T-helper 22 cell (primary cell): ENCODE measurements at regions not wholly inside any gene's neighbourhood (a gene's known extent, or its start where the extent isn't known, plus 50 kb on each side); places are given as distances from the start of the nearest gene placed in this dataset.
"Not testable (repeated sequence)": the region's sequence is repeated elsewhere in the genome, so short reads cannot be mapped to it uniquely, and the experiment has no call there.

ENCODE experiments used
- DNase-seq: peaks from one replicate; pipeline ENCODE4 v3.0.0-alpha.2; 2020; ENCODE audit warnings: low read depth

DNA sequence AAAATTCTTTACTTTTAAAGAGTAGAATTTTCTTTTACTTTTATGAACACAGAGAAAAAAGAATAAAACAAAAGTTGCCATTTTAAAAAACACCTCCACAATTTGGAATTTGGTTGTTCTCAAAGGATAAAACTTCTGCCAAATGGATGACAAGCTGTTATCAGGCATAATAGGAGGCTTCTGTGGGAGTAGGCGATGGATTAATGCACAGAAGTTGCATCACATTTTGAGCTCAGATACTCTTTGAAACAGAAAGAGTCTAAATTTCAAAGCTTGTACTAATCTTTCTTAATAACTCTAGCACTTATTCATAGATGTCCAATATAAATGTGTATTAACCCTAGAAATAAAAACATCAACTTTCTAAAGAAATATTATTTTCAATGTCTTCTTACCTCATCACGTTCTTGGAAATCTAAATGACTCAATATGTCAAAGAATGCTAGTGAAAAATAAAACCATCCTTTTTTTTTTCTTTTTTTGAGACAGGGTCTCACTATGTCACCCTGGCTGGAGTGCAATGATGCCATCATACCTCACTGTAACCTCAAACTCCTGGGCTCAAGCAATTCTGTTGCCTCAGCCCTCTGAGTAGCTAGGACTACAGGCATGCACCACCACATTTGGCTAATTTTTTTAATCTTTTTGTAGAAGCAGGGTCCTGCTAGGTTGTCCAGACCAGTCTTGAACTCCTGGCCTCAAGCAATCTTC, 112.8 kb upstream of the USP25 start:
- no peak for DNase-seq

DNA sequence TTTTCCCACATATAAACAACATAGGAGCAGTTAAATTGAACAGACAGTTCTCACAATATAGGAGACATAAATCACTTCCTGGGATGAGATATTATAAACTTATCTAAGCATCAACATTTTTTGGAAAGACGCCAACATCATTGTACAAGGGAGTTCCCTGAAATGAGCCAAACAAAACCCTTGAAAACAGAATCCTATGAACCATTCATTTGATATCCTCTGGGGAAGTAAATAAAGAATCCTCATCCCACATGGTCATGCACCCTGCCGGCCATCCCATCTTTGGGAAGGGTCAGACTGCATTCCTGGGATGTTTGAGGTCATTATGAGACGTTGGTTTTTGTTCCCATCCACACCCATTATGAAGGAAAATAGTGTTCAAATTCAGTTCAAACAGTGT, 111.8 kb upstream of the USP25 start:
- no peak for DNase-seq

DNA sequence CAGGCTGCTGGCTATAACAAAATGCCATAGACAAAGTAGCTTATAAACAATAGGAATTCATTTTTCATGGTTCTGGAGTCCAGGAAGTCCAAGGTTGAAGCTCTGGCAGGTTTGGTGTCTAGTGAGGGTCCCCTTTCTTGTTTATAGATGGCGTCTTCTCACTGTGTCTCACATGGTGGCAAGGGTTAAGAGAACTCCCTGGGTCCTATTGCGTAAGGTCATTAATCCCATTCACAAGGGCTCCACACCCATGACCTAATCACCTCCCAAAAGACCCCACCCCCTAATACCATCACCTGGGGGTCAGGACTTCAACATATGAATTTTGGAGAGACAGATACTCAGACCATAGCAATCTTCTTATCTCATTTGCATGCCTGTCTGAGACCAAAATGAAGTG, 108.9 kb upstream of the USP25 start:
- no peak for DNase-seq

DNA sequence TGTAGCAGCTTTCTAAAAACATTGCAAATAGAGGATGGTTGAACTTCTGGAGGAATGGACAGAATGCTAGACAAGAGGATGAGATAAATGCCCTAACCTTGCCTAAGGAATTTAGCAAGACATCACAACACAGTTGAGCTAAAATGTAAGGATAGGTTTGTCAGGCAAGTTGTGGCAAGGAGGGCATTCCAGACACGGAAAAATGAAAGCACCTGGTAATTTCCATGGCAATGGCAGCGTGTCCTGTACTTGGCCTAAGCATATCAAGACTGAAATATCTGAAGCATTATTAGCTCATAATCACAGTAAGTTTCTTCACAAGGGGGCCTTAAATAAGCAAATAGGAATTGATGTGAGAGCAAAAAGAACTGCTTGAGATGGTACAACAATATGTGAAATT, 105.1 kb upstream of the USP25 start:
- no peak for DNase-seq

DNA sequence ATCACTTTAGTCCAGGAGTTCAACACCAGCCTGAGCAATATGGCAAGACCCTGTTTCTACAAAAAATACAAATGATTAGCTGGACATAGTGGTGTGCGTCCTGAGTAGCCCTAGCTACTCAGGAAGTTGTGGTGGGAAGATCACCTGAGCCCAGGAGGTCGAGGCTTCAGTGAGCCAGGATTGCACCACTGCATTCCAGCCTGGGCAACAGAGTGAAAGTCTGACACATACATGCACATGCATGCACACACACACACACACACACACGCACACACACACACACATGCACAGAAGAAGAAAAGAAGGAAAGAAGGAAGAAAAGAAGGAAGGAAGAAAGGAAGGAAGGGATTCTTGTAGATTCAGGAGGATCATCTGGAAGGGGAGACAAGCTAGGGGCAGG, 104.4 kb upstream of the USP25 start:
- DNase-seq = no peak

DNA sequence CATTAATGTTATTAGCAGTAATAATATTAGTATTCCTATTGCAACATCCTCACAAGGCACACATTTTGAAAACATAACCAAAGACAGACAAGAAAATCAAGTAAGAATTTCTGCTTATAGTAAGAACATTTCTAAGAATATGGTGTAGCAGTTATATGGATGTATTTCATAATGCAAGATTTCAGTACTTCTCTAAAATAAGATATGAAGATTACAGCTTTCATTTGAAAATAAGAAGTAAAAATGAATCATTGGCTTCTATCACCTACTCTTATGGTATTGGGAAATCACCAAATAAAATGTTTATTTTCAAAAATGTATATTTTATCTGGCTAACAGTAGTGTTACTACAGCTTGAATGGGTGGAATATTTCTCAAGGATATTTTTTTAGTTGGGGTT, 103.8 kb upstream of the USP25 start:
- DNase-seq = no peak

DNA sequence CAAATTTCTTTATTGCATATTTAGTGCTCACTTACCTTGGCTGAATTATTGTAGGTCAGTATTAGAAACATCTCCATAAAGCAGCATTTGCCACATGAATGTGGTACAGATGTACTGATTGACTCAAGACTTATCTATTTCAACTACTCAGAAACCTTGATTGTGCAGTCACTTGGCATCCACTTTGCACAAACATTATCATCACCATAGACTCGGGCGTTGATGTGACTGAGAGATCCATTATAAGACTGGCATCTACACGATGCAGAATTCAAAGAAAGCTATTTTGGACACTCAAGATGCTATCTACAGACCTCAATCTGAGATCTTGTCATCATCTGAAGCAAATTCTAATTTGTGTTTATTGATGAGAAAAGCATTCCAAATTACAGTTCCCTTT, 102.8 kb upstream of the USP25 start:
- no peak for DNase-seq

DNA sequence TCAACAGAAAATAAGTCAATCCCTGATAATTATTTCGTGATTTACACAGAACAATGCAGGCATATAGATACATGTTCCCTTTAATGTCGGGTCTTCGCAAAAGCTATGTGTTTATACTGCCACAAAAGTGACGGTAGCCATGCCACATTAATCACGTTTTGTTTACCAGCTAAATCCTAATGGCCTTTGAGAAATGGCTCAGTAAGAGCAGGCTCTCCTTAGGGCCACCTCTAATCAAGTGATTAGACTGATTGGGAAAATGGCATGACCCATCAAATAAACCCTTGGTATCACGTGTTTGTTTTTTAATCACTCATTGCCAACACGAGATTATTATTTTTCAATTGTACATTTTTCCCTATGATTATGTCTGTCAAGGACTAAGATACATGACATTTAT, 102.0 kb upstream of the USP25 start:
- DNase-seq = no peak

DNA sequence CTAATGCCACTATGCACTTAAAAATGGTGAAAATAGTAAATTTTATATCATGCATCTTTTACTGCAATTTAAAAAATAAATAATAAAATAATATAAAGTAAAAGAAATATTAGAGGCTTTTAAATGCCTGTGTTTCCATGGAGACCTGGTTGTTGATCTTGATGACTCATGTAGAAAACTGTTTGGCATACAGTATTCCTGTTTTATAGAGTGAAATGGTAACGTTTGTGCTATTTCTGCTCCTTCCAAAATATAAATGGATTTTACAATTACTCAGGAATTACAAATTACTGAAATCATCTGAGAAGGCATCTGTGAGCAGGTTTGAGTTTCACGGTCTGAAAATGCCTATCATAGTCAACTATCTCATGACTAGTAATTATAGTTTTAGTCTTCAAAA, 98.4 kb upstream of the USP25 start:
- no peak for DNase-seq

DNA sequence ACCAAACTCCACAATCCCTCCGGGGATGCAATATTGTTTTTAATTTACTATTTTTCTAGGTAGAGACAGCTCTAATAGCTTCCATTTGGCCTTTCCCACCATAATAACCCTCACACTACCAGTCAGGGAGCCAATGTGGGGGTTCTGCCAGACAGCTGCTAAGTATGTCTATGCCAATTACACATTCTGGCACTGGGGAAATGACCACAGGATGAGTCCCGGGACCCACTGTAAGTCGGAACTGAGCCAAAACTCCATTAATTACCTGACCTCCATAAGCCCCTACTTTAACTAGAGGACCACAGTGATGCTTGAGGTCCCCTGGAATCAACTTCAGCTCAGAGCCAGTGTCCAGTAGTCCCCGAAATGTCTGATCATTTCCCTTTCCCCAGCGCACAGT, 95.2 kb upstream of the USP25 start:
- not testable (repeated sequence) for DNase-seq

DNA sequence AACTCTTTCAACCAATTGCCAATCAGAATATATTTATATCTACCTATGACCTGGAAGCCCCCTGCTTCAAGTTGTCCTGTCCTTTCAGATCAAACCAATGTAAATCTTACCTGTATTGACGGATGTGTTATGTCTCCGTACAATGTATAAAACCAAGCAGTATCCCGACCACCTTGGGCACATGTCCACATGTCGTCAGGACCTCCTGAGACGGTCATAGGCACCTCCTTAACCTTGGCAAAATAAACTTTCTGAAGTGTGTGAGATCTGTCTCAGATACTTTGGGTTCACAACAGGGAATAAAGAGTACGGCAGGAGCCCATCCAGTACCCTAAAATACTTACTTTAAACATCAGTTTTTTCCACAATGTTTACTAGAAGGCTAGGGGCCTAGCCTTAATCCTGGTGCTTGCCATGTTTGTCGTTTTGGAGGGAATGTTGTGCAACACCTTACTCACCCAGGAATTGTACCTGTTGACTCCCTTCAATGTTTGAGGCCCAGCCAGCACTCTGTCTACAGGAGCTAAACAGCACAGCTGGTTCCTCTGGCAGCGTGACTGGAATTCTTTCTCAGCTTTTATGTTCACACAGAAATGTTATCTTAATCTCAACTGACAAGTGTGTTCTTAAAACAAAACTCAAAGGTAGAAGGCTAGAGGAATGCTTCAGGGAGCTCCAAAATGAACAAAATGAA, 90.8 kb upstream of the USP25 start:
- no peak for DNase-seq

DNA sequence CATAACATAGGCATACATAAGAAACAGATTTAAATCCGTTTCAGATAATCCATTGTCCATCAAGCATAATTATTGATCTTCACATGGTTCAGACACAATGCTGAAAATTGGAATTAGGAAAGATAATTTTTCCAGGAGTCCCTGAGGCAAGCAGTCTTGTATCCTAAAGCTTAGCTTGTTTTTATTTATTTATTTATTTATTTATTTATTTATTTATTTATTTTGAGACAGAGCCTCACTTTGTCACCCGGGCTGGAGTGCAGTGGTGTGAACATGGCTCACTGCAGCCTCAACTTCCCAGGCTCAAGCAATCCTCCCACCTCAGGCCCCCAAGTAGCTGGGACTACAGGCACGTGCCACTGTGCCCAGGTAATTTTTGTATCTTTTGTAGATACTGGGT, 89.7 kb upstream of the USP25 start:
- DNase-seq = not testable (repeated sequence)

DNA sequence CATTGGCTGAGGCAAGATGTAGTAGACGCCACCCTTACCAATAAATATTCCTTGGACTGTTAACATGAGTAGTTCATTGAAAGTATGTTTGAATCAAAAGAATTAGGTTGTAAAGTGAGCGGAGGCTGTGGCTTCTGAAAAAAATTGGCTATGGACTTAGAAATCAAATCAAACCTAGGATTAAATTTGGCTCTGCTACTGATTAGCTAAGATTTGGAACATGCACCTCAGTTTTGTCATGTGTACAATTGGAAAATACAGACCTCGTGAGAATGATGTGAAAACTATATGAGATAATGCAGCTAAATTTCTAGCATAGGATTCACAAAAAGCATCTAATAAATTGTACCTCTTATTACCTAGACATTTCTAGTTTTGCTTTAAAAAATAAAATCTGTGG, 85.3 kb upstream of the USP25 start:
- no peak for DNase-seq

DNA sequence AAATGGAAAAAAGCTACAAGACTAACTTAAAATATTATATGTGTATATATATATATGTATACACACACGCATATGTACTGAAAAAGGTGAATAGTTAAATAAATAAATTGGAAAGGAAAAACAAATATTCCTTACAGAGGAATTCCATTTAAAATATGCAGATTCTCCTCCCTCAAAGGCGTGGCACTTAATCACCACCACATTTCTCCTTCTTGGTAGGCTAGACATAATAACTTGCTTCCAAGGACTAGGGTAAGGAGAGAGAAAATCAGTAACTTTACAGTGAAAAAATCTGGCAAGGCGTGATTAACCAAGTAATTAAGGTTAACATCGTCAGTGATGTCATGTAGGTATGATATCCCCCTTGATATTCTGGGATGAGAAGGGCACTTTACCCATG, 84.0 kb upstream of the USP25 start:
- no peak for DNase-seq

DNA sequence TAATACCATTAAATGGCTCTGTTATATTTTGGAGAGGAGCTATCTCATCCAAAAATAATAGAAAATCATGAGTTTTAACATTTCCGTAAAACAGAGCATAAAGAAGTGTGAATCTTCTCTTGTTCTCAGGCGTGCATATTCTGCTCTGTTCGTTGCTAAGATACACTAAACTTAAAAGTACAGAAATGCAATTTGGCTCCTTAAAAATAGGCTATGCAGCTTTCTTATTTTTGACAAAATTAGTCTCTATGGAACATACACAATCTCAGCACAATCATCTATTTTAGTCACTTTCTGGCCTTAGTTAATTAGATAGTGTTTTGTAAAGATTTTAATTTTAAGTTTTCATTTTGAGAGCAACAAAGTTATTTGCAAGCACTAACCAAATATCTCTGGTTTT, 79.0 kb upstream of the USP25 start:
- no peak for DNase-seq

DNA sequence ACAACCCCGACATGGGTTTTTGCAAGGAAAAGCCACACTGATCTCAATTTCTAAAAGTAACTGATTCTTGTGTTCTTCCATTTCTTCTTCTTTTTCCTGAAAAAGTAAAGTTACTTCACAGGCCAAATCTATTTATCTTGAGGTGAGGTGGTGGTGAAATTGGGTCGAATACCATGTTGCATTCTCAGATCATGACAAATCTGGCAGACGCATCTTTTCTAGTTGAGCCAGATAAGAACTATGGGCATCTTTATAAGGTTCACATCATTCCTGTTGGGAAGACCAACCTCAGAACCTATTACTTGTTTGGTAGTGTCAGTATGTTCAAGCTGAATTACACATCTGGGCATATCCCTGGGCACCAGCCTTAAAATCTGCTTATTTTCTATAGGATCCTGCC, 78.6 kb upstream of the USP25 start:
- DNase-seq = no peak

DNA sequence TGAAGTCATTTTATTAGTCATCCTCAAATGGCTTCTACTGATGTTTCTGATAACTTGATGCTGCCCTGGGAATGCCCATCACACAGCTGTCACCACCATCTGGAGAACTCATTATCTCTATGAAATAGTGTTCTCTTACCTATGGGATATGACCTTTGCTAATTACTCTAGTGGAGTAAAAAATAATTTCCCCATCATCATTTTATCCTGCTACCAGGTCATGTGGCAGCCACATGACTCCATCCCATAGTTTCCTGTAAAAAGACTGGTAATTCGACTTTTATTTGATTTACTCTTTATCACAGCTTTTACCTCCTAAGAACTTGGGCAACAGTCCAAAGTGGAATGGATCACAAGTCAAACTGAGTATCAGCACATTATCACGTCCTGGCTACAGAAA, 76.1 kb upstream of the USP25 start:
- no peak for DNase-seq

DNA sequence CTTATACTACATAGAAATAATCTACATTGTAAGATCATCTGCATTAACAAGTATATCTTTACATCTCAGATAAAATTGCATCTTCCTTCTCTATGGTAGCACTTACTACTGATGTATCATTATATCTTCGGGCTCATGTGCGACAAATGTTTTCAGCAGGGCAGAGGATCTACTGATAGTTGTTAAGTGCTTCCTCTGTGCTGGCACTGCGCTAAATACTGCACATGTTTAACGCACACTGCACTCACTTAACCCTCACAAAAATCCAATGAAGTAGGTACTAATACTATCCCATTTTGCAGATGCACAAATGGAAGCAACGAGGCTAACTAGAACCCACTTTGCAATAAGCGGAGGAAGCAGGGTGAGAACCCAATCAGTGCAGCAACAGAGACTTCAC, 75.6 kb upstream of the USP25 start:
- no peak for DNase-seq

DNA sequence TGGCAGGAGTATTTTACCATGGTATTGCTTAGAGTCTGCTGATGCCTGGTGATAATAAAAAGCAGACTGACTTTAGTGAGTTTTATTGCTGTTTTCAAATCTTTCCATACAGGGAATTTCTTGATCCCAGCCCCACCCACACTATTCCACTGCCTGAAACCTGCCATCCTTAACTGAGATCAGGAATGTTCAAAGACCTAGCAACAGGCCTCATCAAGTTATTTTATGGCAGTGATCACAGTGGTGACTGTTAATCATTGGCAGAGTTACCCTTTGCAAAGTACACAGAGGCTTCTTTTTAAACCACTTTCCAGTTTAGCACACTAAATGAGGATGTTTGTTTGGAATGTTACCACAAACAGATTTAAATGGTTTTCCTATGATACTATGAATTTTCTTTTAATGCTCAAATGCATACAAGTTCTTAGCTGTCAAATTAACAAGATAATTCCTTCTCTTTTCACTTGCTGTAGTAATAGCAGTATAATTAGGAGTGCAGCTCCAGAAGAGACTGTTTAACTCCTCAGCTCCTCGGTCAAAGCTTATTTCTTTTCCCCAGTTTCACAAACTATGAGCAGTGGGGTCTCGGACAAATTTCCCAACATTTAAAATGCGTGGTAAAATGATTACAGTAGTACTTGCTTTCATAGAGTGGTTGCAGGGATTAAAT, 69.9 kb upstream of the USP25 start:
- DNase-seq = no peak

DNA sequence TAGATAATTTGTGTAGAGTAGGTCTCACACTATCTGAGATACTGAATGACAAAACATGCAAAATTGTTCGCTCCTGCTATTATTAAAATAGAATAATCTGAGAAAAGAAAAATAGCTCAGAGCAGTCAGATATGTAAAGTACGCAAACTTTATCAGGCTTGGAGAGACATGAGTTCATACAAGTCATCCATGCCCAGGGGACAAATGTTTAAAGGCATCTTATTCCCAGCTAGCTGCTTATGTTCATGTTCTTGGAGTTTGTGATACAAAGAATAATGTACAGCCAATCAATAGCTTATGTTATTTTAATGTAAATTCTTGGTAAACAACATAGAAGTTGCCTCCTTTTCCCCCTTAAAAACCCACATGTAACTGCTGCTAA, 69.4 kb upstream of the USP25 start:
- no peak for DNase-seq

DNA sequence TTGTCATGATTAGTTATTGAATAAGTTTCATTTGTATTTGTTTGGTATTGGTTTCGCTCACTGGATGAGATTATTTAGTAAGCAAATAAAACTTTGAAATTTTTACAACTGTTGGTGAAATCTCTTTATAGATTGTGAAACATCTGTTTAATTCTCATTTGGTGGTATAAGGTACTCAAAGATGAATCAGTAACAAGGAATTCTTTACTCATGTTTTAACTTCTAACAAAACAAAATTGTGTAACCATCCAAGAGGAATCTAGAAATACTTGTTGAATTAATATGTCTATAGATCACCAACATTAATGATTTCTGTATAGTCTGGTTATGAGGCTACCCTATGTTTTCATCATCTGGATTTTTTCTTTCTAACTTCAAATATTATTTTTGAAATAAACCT, 62.8 kb upstream of the USP25 start:
- no peak for DNase-seq

DNA sequence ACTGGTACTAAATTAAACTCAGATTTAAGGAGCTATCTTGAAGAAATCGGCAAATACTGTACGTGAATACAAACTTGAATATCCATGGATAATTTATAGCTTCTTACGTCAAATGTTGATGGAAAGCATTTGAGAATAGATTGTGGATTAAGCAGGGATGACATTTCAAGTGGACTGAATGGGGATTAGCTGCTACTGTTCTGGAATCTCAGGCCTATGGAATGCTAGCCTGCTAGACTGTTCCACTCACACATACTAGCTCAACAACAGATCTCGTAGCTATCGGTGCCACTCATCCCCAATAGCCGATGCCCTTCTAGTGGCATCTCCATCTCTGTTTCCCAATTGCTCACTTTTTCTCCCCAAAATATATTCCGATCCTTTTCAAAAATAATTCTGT, 62.0 kb upstream of the USP25 start:
- DNase-seq = no peak

DNA sequence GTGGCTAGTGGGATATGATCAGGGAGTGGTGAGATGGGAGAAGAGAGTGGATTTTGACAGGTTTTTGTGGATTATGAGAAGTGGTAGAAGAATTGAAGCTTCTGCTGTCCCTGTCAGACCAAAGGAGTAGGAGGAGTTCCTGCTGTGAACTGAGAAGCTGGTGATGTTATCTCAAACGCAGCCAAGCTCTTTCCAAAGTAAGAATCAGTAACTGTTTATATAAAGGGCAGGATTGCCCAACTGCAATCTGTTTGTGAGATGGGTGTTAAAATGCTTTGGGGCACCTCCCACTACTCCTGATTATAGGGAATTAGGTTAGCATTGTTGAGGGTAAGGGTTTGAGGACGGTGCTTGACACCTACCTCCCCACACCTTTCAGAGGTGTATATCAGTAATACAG, 60.5 kb upstream of the USP25 start:
- DNase-seq = no peak

DNA sequence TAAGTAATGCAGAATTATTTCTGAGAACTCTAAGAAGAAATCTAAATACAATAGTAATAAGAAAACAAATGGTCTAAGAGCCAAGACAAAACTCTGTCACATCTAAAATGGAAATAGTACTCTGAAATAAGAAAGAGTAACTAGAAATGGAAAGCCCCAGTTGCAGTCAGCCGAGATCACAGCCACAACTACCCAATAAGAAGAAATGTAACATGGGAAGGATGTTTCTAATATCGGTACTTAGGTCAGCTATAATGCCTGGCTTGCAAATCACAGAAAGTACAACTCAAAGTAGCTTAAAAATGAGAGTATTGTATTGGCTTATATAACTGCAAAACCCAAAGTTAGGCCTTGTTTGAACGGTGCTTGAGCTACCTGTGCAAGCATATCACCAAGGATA, 58.6 kb upstream of the USP25 start:
- no peak for DNase-seq
